SK-N-MC (cell line): ENCODE measurements at regions not wholly inside any gene's neighbourhood (a gene's known extent, or its start where the extent isn't known, plus 50 kb on each side); places are given as distances from the start of the nearest gene placed in this dataset.
"Not testable (repeated sequence)": the region's sequence is repeated elsewhere in the genome, so short reads cannot be mapped to it uniquely, and the experiment has no call there.

Experiments used
- FOXP2 ChIP-seq: optimal IDR thresholded peaks from 2 replicates; pipeline ENCODE3; 2011; ENCODE audit warnings: mild to moderate bottlenecking, moderate library complexity; ENCODE audit not compliant: insufficient read depth; ENCODE audit errors: extremely low read length, control extremely low read depth
- POLR2AphosphoS5 ChIP-seq: IDR thresholded peaks from 2 replicates; pipeline ENCODE4 v1.6.1; 2012; ENCODE audit warnings: mild to moderate bottlenecking, low read depth, low read length, borderline replicate concordance

DNA sequence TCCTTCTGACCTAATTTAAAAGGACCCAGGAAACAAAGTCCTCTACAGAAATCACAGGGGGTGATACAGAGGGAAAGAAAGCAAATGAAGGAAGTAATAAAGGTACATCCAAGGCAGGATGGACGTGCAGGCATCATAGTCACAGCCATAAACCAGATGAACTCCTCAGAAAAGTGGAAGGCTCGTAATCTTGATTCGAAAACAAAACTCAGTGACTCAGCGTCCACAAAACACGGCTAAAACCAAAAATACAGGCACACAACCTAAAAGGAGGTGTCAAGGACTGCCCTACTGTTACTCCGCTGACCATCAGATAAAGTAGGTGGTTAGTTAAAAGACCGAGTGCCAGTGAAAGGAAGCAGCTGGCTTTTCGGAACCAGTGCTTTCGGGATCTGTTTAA, 81.5 kb downstream of the TRIM69 start:
- TF ChIP-seq POLR2AphosphoS5, FOXP2: not testable (repeated sequence)
